Stomach (tissue), 4 donors: ENCODE measurements at regions not wholly inside any gene's neighbourhood (a gene's known extent, or its start where the extent isn't known, plus 50 kb on each side); places are given as distances from the start of the nearest gene placed in this dataset.

Experiments
- CTCF ChIP-seq, 7 experiments: fragments of 450-650 bp in 4 of 7; fragments of 200-600 bp in 3 of 7; sonication (generic) in 3 of 7; IDR thresholded peaks; one replicate each; pipeline ENCODE4 v1.5.1; 2016 to 2019; ENCODE audit warnings: antibody characterized with exemption in 7 of 7, control low read depth in 2 of 7, mild to moderate bottlenecking in 1 of 7
- EP300 ChIP-seq: sonication (generic); formaldehyde crosslinking; IDR thresholded peaks from one replicate; pipeline ENCODE4 v1.6.1; 2017; ENCODE audit warnings: antibody characterized with exemption

DNA sequence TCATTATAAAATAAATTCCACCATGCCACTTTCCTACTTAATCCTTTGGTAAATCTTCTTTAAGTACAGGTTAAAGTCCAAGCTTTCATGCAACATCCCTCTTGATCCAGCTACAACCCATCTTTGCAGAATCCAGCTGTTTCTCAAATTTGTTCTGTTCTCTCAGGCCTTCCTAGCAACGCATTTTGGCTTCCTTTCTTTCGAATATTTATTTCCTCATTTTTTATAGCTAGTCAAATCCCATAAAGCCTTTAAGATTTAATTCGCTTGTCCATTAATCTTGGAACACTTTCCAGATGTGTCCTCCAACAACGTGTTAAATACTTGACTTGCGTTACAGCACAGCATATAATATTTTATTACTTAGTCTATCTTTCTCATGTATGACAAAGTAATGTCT lies 600.1 kb upstream of the CHORDC1 start:
- no peak for TF ChIP-seq CTCF (IDR thresholded peaks at IDR 0.05)
- no peak for TF ChIP-seq EP300
